ENCODE measurements at regions not wholly inside any gene's neighbourhood (a gene's known extent, or its start where the extent isn't known, plus 50 kb on each side); places are given as distances from the start of the nearest gene placed in this dataset.

GRCh38 chr11:129302386-129303101 lies 73.1 kb upstream of the BARX2 start:
- no peak for TF ChIP-seq CTCF (IDR thresholded peaks at IDR 0.05)
- no peak for TF ChIP-seq POLR2A (IDR thresholded peaks at IDR 0.05)

Data from Peyer's patch (tissue), 4 donors.